ENCODE measurements at regions not wholly inside any gene's neighbourhood (a gene's known extent, or its start where the extent isn't known, plus 50 kb on each side); places are given as distances from the start of the nearest gene placed in this dataset.

DNA sequence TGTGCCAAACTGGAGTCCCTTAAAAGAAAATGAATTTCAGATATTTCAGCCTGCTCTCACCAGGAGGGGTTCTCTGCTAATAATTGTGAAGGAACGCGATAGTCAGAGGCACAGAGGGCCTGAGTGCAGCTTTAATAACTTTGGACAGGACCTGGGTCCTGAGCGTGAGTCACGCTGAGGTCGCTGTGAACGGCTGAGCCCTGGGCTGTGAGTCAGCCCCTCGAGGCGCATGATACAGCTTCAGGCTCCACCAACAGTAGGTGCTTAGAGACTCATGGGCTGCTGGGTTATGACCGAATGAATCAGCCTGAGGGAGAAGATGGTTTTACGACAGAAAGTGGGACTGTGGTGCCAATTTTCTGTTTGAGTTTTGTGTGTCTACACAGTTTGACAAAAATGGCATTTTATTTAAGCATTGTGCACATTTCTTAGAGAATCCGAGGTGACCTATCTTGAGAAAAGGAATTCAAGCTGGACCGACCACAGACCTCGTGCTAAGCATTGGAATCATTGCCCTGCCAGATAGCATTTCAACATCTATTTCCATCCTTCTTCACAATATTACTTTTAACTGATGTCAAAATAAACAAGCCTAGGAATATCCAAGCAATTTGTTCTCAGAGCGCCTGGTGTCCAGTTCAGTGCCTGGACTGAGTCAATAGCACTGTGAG is 183.0 kb downstream of the THBS2 start:
- DNase-seq (ENCODE audit: low read depth, low spot score), result no peak
- Histone ChIP-seq H3K9me3 (ENCODE audit: low read depth, low read length) (no peaks in the 10 kb centered on the region), H3K4me3 (no peak overlapping the region), H3K9ac (ENCODE audit: insufficient read length) (no peak overlapping the region), H3K27ac (no peak overlapping the region), H3K36me3 (ENCODE audit: insufficient read depth, low read length) (no peaks in the 10 kb centered on the region)
- no peak for TF ChIP-seq POLR2AphosphoS5 (IDR thresholded peaks at IDR 0.05; ENCODE audit: borderline replicate concordance, low read depth, low read length)

- no peak overlapping the region for H3K9ac ChIP-seq (ENCODE audit: insufficient read length)
- H3K36me3 ChIP-seq (ENCODE audit: insufficient read depth, low read length), result no peaks in the 10 kb centered on the region
- no peaks in the 10 kb centered on the region for H3K9me3 ChIP-seq (ENCODE audit: low read depth, low read length)
- no peak for TF ChIP-seq FOXP2 (optimal IDR thresholded peaks at IDR 0.05; ENCODE audit: control extremely low read depth, extremely low read length, insufficient read depth)
- no peak overlapping the region for H3K4me3 ChIP-seq
- no peak overlapping the region for H3K27ac ChIP-seq
- no peak for DNase-seq (ENCODE audit: low read depth, low spot score)
These were observed 184.3 kb downstream of the THBS2 start for GRCh38 chr6:169069356-169069755.

- no peak for DNase-seq (ENCODE audit: low read depth, low spot score)
- no peak overlapping the region for H3K9ac ChIP-seq (ENCODE audit: insufficient read length)
- no peak for TF ChIP-seq EZH2 (IDR thresholded peaks at IDR 0.05)
- no peak for TF ChIP-seq FOXP2 (optimal IDR thresholded peaks at IDR 0.05; ENCODE audit: control extremely low read depth, extremely low read length, insufficient read depth)
- TF ChIP-seq POLR2AphosphoS5 (IDR thresholded peaks at IDR 0.05; ENCODE audit: borderline replicate concordance, low read depth, low read length), result no peak
- H3K27ac ChIP-seq, result no peak overlapping the region
- H3K36me3 ChIP-seq (ENCODE audit: insufficient read depth, low read length), result no peaks in the 10 kb centered on the region
- no peak overlapping the region for H3K4me3 ChIP-seq
- H3K9me3 ChIP-seq (ENCODE audit: low read depth, low read length), result no peaks in the 10 kb centered on the region
These were observed 189.5 kb downstream of the THBS2 start for GRCh38 chr6:169064194-169064593.

GRCh38 chr6:169062272-169062671 is 191.4 kb downstream of the THBS2 start:
- no peak for TF ChIP-seq POLR2AphosphoS5 (IDR thresholded peaks at IDR 0.05; ENCODE audit: borderline replicate concordance, low read depth, low read length)
- TF ChIP-seq FOXP2 (optimal IDR thresholded peaks at IDR 0.05; ENCODE audit: control extremely low read depth, extremely low read length, insufficient read depth), result no peak
- no peak for TF ChIP-seq EZH2 (IDR thresholded peaks at IDR 0.05)
- no peak overlapping the region for H3K9ac ChIP-seq (ENCODE audit: insufficient read length)
- no peak for DNase-seq (ENCODE audit: low read depth, low spot score)

DNA sequence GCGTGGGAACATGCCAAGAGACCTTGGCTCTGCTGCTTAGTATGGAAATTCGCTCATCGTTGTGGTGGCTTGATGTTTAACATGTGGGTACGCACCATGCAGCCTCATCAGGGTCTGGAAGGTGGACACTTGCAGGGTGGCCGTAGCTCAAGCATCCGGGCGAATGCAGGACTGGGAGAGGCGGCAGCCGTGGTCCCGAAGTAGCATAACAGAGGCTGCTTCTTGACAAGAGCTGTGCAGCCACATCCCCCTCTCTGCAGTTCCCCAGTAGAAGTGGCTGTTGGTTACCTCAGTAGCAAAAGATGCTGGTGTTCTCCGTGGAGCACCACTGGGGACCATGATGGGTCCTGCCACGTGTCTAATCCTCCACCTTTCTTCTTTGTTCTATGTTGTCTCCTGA is 195.0 kb downstream of the THBS2 start:
- Histone ChIP-seq H3K9ac (ENCODE audit: insufficient read length) (no peak overlapping the region), H3K27ac (no peak overlapping the region), H3K9me3 (ENCODE audit: low read depth, low read length) (no peaks in the 10 kb centered on the region), H3K36me3 (ENCODE audit: insufficient read depth, low read length) (no peaks in the 10 kb centered on the region), H3K4me3 (no peak overlapping the region)
- no peak for DNase-seq (ENCODE audit: low read depth, low spot score)
- TF ChIP-seq POLR2AphosphoS5 (IDR thresholded peaks at IDR 0.05; ENCODE audit: borderline replicate concordance, low read depth, low read length), result no peak

More at GRCh38 chr6:169062272-169062671, 191.4 kb downstream of the THBS2 start:
- no peaks in the 10 kb centered on the region for H3K36me3 ChIP-seq (ENCODE audit: insufficient read depth, low read length)
- no peak overlapping the region for H3K4me3 ChIP-seq
- H3K27ac ChIP-seq, result no peak overlapping the region
- no peaks in the 10 kb centered on the region for H3K9me3 ChIP-seq (ENCODE audit: low read depth, low read length)

DNA sequence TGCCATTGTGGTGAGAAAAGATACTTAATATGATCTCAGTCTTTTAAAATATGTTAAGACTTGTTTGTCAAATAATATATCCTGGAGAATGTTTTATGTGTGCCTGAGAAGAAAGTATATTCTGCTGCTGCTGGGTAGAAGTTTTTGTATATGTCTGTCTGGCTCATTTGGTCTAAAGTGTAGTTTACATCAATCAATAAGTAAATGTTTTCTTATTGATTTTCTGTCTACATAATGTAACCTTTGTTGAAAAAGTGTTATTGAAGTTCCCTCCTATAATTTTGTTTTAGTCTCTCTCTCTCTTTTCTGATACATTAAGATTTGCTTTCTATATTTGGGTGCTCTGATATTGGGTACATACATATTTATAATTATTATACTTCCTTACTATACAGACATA is 201.2 kb downstream of the THBS2 start:
- no peak for DNase-seq (ENCODE audit: low read depth, low spot score)
- no peaks in the 10 kb centered on the region for H3K36me3 ChIP-seq (ENCODE audit: insufficient read depth, low read length)
- H3K4me3 ChIP-seq, result no peak overlapping the region
- H3K27ac ChIP-seq, result no peak overlapping the region
- no peak for TF ChIP-seq FOXP2 (optimal IDR thresholded peaks at IDR 0.05; ENCODE audit: control extremely low read depth, extremely low read length, insufficient read depth)
- TF ChIP-seq EZH2 (IDR thresholded peaks at IDR 0.05), result no peak
- no peak for TF ChIP-seq POLR2AphosphoS5 (IDR thresholded peaks at IDR 0.05; ENCODE audit: borderline replicate concordance, low read depth, low read length)
- no peaks in the 10 kb centered on the region for H3K9me3 ChIP-seq (ENCODE audit: low read depth, low read length)
- no peak overlapping the region for H3K9ac ChIP-seq (ENCODE audit: insufficient read length)

- Histone ChIP-seq H3K27ac (no peak overlapping the region), H3K9me3 (ENCODE audit: low read depth, low read length) (no peaks in the 10 kb centered on the region), H3K36me3 (ENCODE audit: insufficient read depth, low read length) (no peaks in the 10 kb centered on the region), H3K4me3 (no peak overlapping the region), H3K9ac (ENCODE audit: insufficient read length) (no peak overlapping the region)
- TF ChIP-seq EZH2 (IDR thresholded peaks at IDR 0.05), result no peak
- TF ChIP-seq FOXP2 (optimal IDR thresholded peaks at IDR 0.05; ENCODE audit: control extremely low read depth, extremely low read length, insufficient read depth), result no peak
- no peak for TF ChIP-seq POLR2AphosphoS5 (IDR thresholded peaks at IDR 0.05; ENCODE audit: borderline replicate concordance, low read depth, low read length)
- no peak for DNase-seq (ENCODE audit: low read depth, low spot score)
These were observed 202.3 kb downstream of the THBS2 start for GRCh38 chr6:169051371-169051770.

GRCh38 chr6:169048865-169049205 is 204.8 kb downstream of the THBS2 start:
- H3K9ac ChIP-seq (ENCODE audit: insufficient read length), result no peak overlapping the region
- TF ChIP-seq POLR2AphosphoS5 (IDR thresholded peaks at IDR 0.05; ENCODE audit: borderline replicate concordance, low read depth, low read length), result no peak
- TF ChIP-seq EZH2 (IDR thresholded peaks at IDR 0.05), result no peak
- no peak for TF ChIP-seq FOXP2 (optimal IDR thresholded peaks at IDR 0.05; ENCODE audit: control extremely low read depth, extremely low read length, insufficient read depth)
- no peak overlapping the region for H3K27ac ChIP-seq
- DNase-seq (ENCODE audit: low read depth, low spot score), result no peak
- H3K36me3 ChIP-seq (ENCODE audit: insufficient read depth, low read length), result no peaks in the 10 kb centered on the region
- H3K4me3 ChIP-seq, result no peak overlapping the region
- no peaks in the 10 kb centered on the region for H3K9me3 ChIP-seq (ENCODE audit: low read depth, low read length)

- no peak for DNase-seq (ENCODE audit: low read depth, low spot score)
- TF ChIP-seq EZH2 (IDR thresholded peaks at IDR 0.05) (no peak), POLR2AphosphoS5 (IDR thresholded peaks at IDR 0.05; ENCODE audit: borderline replicate concordance, low read depth, low read length) (no peak), FOXP2 (optimal IDR thresholded peaks at IDR 0.05; ENCODE audit: control extremely low read depth, extremely low read length, insufficient read depth) (no peak)
These were observed 205.3 kb downstream of the THBS2 start for GRCh38 chr6:169048185-169048864.

More at GRCh38 chr6:169048185-169048864, 205.3 kb downstream of the THBS2 start:
- no peak overlapping the region for H3K4me3 ChIP-seq
- no peak overlapping the region for H3K27ac ChIP-seq
- no peaks in the 10 kb centered on the region for H3K36me3 ChIP-seq (ENCODE audit: insufficient read depth, low read length)
- no peaks in the 10 kb centered on the region for H3K9me3 ChIP-seq (ENCODE audit: low read depth, low read length)
- no peak overlapping the region for H3K9ac ChIP-seq (ENCODE audit: insufficient read length)
